HG03558 (cell line): ENCODE measurements at regions not wholly inside any gene's neighbourhood (a gene's known extent, or its start where the extent isn't known, plus 50 kb on each side); places are given as distances from the start of the nearest gene placed in this dataset.

Source experiments
- ATAC-seq: cut with Tn5 transposase; IDR thresholded peaks from one replicate; pipeline ENCODE4 v1.9.1; 2021; ENCODE audit warnings: moderate number of reproducible peaks; ENCODE audit not compliant: unreplicated experiment; ENCODE audit errors: extremely low read depth

- ATAC-seq, result no peak
Observed at GRCh38 chr7:41121228-41121627, 581.7 kb downstream of the INHBA start.

DNA sequence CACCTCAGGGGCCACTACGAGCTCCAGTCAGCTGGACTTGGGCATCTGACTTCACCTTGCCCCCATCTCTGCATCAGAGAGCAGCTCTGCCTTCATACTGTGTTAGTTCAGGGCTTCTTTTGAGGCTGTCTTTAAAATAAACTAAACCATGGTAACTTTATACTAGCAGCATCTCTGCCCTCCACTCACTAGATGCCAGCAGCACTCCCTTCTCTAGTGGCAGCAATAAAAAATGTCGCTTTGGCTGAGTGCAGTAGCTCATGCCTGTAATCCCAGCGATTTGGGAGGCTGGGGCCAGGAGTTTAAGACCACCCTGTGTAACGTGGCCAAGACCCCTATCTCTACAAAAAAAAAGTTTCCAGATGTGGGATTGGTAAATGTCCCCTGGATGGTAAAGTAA is 584.4 kb downstream of the INHBA start:
- no peak for ATAC-seq

- ATAC-seq, result no peak
Observed at GRCh38 chr7:41117431-41117830, 585.5 kb downstream of the INHBA start.

GRCh38 chr7:41116817-41117216 is 586.1 kb downstream of the INHBA start:
- no peak for ATAC-seq

GRCh38 chr7:41116337-41116736 is 586.6 kb downstream of the INHBA start:
- no peak for ATAC-seq

DNA sequence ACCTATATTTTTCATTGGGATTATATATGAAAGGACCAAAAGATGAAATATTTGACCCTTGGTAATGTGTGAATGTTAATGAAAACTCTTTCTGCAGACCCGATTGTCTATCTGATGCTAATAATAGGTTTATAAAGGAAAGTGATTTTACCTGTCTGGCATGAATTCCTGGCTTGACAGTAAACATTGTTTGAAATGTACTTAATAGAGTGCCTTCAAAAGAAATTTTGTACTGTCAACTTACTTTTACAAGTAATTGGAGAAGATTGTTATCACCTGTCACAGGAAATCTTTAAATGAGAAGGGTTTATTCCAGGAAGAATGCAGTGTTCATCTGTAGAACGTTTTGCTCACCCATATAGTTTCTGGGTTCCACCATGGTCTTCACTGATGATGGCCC is 588.2 kb downstream of the INHBA start:
- no peak for ATAC-seq

DNA sequence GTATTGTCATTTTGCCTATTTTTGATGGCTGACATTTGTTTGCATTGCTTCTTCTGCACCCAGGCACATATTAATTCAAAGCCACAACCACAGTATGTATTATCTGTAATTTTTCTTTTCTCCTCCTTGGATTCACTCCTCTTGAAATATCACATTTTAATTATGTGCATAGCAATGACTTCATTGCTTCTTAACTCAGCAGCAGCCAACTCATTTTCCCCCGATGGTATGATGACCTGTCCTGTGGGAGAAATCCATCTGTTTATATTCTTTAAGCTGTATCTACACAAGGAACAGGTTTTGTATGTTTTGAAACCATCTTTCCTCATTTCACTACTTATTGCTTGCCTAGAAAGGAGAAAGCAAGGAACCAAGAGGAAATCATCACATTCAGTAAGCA is 588.8 kb downstream of the INHBA start:
- no peak for ATAC-seq

DNA sequence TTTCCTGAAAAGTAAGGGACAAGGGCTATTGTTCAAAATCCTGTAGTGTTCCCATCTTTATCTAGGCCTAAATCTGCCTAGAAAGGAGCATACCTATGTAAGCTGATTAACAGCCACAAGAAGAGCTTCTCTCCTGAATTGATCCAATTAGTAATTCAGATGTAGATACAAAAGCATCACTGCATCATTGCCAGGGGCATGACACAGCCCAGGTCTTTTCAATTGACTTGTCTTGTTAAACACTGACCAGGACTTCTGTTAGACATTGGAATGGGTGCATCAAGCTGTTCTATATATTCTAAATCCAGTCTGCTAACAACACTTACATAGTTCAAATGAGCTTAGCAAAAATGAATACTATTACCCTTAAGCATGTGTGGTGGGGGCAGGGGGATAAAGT is 589.2 kb downstream of the INHBA start:
- ATAC-seq, result no peak

- ATAC-seq, result no peak
Observed at GRCh38 chr7:41110186-41110585, 592.7 kb downstream of the INHBA start.

DNA sequence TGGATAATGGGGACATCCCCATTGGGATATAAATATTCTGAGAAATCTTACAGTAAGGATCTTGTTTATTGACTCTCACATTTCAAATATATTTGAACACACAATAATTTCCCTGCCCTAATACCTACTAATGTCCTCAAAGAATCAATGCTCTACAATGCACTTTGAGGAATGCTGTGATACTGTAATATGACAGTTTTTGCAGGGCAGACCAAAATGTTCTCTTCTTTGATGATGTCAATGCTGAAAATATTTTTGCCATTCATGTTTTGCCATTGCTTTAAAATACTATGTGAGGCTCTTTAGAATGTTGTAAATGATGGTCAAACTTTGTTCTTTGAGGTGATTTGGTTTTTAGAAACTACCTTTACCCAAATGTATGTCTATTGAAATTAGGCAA is 594.1 kb downstream of the INHBA start:
- no peak for ATAC-seq

- ATAC-seq, result no peak
Observed at GRCh38 chr7:41107938-41108448, 594.9 kb downstream of the INHBA start.

- ATAC-seq, result no peak
Observed at GRCh38 chr7:41107330-41107937, 595.5 kb downstream of the INHBA start.

- no peak for ATAC-seq
Observed at GRCh38 chr7:41104631-41105030, 598.3 kb downstream of the INHBA start.

- ATAC-seq, result no peak
Observed at GRCh38 chr7:41103331-41103730, 599.6 kb downstream of the INHBA start.

DNA sequence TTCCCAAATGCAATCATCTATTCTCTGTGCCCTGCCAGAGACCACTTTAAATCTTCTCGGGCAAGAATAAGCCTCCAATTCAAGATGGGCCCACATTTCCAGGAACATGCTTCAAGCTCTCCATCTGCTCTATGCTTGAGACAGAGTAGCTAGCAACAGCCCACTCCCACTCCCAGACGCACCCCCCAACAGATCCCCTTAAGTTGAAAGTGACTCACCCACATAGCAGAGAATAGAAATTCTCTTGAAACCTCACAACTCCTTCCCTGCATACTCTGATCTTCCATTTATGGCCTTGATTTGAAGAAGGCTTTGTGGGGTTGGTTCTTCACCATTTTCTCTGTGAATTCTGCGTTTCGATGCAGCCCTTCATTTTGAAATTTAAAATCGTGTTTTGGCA is 604.0 kb downstream of the INHBA start:
- no peak for ATAC-seq

DNA sequence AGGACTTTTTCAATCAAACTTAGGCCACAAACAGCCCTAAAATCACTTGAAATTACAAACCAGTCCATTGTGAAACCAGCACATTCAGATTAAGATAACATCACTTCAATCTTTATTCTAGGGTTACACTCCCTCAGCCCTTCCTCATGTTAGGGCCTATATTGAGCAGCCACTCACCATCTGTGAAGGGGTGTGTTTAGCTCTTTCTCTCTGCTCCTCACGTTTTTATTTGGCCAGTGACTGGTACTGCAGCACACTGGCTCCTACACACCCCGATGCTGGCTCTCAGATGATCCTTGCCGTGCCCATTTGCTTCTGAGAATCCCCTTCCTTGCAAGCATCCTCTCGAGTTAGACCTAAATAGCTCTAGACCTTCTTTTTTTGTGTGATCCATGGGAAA is 604.5 kb downstream of the INHBA start:
- ATAC-seq, result no peak

- no peak for ATAC-seq
Observed at GRCh38 chr7:41097501-41097900, 605.4 kb downstream of the INHBA start.

DNA sequence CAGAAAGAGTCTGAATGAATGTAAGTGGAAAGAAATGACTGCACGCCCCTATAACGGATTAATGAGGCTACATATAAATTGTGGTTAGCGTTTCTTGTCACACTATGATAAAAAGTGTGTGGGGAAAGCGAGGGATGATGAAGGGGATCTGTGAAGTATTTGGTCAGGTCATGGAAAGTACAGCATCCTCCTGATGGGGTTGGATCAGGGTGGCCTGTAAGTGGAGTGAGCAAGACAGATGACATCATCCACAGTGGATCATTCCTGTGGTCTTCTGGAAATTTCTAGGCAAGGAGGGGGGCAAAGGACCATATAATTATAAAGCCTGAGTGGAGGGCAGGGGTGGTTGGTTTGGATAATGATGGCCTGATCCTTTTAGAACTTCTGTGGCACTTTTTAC is 606.0 kb downstream of the INHBA start:
- no peak for ATAC-seq

DNA sequence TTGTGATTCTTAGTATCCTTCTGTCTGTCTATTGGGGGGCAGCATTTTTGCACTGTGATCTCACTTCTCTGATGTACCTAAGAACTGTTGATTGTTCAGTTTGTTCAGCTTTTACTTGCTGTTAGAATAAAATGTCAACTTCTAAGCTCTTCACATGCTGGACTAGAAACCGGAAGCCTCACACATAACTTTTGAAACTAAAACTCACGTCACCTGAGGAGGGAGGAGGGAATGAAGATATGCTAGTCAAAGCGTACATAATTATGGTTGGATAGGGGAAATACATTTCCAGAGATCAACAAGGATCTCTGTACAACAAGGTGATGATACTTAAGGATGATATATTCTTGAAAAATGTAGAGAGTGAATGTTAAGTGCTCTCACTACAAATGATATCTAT is 609.7 kb downstream of the INHBA start:
- ATAC-seq, result no peak

DNA sequence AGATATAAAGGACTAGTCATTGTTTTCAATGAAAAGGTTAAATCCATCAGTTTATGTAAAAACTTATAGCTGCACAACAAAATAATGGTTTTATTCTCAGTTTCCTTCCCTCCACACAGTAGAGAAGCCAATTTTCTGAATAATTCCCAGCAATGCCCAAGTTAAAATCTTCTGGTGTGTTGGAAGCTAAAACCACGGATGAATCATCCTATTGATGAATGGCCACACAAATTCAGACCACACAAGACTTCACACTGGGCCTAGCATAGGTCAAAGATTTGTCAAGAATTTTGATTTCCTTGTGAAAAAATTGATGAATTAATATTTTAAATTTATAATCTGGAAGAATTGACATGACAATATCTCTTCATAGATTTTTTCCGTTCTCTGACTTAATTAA is 617.6 kb downstream of the INHBA start:
- no peak for ATAC-seq

DNA sequence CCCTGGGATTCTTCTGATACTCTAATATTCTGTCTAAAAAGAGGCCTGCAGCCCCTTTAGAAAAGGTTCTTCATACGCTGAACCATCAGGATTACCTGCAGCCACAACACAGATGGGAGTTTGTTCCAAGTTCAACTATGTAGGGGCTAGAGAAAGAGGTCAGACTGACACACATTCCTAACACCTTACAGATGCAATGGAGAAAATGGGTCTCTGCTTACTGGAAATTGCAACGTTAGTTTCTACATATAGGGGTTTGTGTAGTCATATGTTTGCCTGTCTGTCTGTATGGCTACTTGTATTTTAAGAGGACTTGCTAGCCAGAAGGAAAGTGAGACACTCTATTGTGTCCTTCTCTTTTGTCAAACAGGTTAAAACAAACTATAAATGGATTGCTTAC is 618.5 kb downstream of the INHBA start:
- no peak for ATAC-seq

DNA sequence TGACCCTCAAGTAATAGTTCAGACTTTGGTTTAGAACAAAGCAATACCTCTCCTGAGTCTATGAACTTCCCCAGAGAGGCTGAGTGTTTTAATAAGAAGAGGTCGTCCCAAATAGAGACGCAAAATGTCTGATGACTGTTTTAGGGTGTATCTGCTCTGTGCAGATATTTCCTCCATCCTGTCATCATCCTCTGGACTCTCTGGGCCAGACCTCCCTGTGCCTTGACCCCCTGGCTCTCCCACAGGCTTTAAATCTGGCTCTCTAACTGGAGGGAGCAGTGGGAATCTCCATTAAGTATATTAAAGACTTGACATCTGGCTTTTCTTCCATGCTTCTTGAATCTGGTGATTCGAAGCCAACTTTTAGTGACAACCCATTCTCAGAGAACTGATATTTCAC is 633.3 kb downstream of the INHBA start:
- ATAC-seq, result no peak

DNA sequence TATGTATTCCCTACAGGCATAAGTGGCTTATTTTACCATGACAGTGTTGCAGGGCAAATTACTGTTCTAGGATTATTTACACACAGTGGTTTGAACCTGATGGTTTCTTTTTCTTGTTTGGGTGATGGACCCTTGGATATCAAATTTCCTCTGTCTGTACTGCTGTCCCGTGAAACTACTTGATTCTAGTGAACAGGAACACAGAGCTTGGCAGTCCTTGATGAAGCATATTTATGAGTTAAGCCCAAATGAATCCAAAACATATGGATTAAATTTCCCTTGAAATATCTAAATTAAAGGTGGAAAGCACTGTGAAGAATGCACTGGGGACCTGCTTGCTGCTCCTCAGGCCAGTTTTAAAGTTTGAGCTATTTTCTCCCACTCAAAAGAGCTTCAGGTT is 635.3 kb downstream of the INHBA start:
- no peak for ATAC-seq
